Breast epithelium (tissue), 4 donors: ENCODE measurements at regions not wholly inside any gene's neighbourhood (a gene's known extent, or its start where the extent isn't known, plus 50 kb on each side); places are given as distances from the start of the nearest gene placed in this dataset.

ENCODE experiments used
- DNase-seq, 2 donors: peaks; one replicate each; pipeline ENCODE4 v3.0.0-alpha.2; 2019; ENCODE audit warnings: low spot score in 2 of 2
- H3K27ac ChIP-seq, 2 donors: fragments of 200-600 bp; sonication (generic) in 1 of 2; one replicate each; pipeline ENCODE4 v1.5.1; 2016 to 2019; ENCODE audit warnings: mild to moderate bottlenecking in 1 of 2
- H3K27me3 ChIP-seq, 2 donors: fragments of 200-600 bp; sonication (generic) in 1 of 2; one replicate each; pipeline versions ENCODE4 v1.5.1 to v1.6.0; 2017 to 2019; ENCODE audit warnings: control low read depth in 1 of 2, mild to moderate bottlenecking in 1 of 2
- H3K36me3 ChIP-seq: fragments of 200-600 bp; one replicate; pipeline ENCODE4 v1.5.1; 2019
- H3K4me1 ChIP-seq, 2 donors: fragments of 200-600 bp; sonication (generic); one replicate each; pipeline ENCODE4 v1.5.1; 2016 to 2019; ENCODE audit warnings: control low read depth in 1 of 2
- H3K4me3 ChIP-seq, 3 donors: fragments of 200-600 bp; sonication (generic); 1 replicate in 2 of 3; 2 replicates in 1 of 3; pipeline ENCODE4 v1.5.1; 2016 to 2019; ENCODE audit warnings: mild to moderate bottlenecking in 3 of 3, moderate library complexity in 2 of 3
- H3K9me3 ChIP-seq, 2 donors: fragments of 200-600 bp; sonication (generic) in 1 of 2; one replicate each; pipeline ENCODE4 v1.5.1; 2016 to 2019; ENCODE audit warnings: control low read depth in 1 of 2
- CTCF ChIP-seq, 3 donors: fragments of 450-650 bp; IDR thresholded peaks; one replicate each; pipeline ENCODE4 v1.5.1; 2016 to 2017; ENCODE audit warnings: antibody characterized with exemption in 3 of 3, mild to moderate bottlenecking in 3 of 3, moderate library complexity in 3 of 3
- POLR2A ChIP-seq: fragments of 450-650 bp; IDR thresholded peaks from one replicate; pipeline ENCODE4 v1.6.1; 2016; ENCODE audit warnings: antibody characterized with exemption, mild to moderate bottlenecking, moderate library complexity
- POLR2AphosphoS5 ChIP-seq, 3 donors: sonication (generic); formaldehyde crosslinking; IDR thresholded peaks; one replicate each; pipeline ENCODE4 v1.6.1; 2017; ENCODE audit warnings: antibody characterized with exemption in 3 of 3
- intact Hi-C: fragments of 100-400 bp; cut with DNase I; formaldehyde crosslinking; loops from one replicate; pipeline ENCODE4 v1.15.1; 2023; ENCODE audit warnings: low total_unique reads

GRCh38 chr16:55388131-55388862, 64.3 kb downstream of the IRX6 start:
- intact Hi-C loops: no loop called here
- Histone ChIP-seq H3K9me3 (no peaks in the 10 kb centered on the region), H3K27ac (no peak overlapping the region), H3K4me3 (no peak overlapping the region), H3K36me3 (no peaks in the 10 kb centered on the region), H3K27me3 (no peaks in the 10 kb centered on the region), H3K4me1 (no peaks in the 10 kb centered on the region)
- DNase-seq: no peak
- TF ChIP-seq POLR2A: no peak
- no peak for TF ChIP-seq CTCF (IDR thresholded peaks at IDR 0.05)
- no peak for TF ChIP-seq POLR2AphosphoS5 (IDR thresholded peaks at IDR 0.05)

- Histone ChIP-seq H3K9me3 (no peaks in the 10 kb centered on the region), H3K27me3 (no peaks in the 10 kb centered on the region), H3K36me3 (no peaks in the 10 kb centered on the region), H3K4me1 (no peaks in the 10 kb centered on the region), H3K4me3 (no peak overlapping the region), H3K27ac (no peak overlapping the region)
- no peak for TF ChIP-seq POLR2AphosphoS5 (IDR thresholded peaks at IDR 0.05)
- TF ChIP-seq CTCF (IDR thresholded peaks at IDR 0.05): no peak
- no peak for TF ChIP-seq POLR2A
- intact Hi-C loops: loop anchor here (10.0 kb wide), 1 partner anchor 665 kb away; no protein-coding TSS in a partner anchor
- DNase-seq: peak in 1 of 2 donors; percentile 37
These were observed 65.5 kb downstream of the IRX6 start for GRCh38 chr16:55389426-55390073.

- Histone ChIP-seq H3K9me3 (no peaks in the 10 kb centered on the region), H3K27ac (no peak overlapping the region), H3K4me1 (no peaks in the 10 kb centered on the region), H3K4me3 (no peak overlapping the region), H3K27me3 (no peaks in the 10 kb centered on the region), H3K36me3 (no peaks in the 10 kb centered on the region)
- DNase-seq: no peak
- intact Hi-C loops: loop anchor here (10.0 kb wide), 1 partner anchor 664 kb away; no protein-coding TSS in a partner anchor
- no peak for TF ChIP-seq POLR2AphosphoS5 (IDR thresholded peaks at IDR 0.05)
- TF ChIP-seq POLR2A: no peak
- TF ChIP-seq CTCF (IDR thresholded peaks at IDR 0.05): no peak
These were observed 66.7 kb downstream of the IRX6 start for GRCh38 chr16:55390630-55391237.

DNA sequence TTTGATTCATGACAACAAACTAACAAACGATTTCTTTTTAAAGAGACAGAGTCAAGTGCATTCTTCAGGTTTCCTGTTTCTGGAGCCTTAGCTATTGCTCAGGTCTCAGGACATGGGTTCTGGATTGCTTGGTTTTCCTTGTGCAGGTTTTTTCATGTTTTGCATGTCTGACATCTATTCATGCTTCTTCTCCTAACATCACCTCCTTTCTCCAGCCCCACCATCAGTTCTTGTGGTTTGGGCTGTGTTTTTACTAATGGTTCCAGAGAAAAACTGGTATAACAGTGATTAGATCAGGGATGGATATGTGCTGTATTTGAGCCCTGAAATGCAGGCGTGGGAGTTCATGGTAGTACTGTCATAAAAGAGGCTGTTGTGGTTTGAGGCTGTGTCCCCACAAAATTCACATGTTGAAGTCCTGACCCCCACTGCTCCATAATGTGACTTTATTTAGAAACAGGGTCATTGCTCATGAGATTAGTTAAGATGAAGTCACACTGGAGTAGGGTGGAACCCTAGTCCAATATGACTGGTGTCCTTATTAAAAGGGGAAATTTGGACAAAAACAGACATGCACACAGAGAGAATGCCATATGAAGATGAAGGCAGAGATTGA, 67.9 kb downstream of the IRX6 start:
- Histone ChIP-seq H3K4me3 (no peak overlapping the region), H3K9me3 (no peaks in the 10 kb centered on the region), H3K36me3 (no peaks in the 10 kb centered on the region), H3K27me3 (no peaks in the 10 kb centered on the region), H3K27ac (no peak overlapping the region), H3K4me1 (no peaks in the 10 kb centered on the region)
- DNase-seq: no peak
- intact Hi-C loops: loop anchor here (10.0 kb wide), 1 partner anchor 663 kb away; no protein-coding TSS in a partner anchor
- TF ChIP-seq POLR2AphosphoS5 (IDR thresholded peaks at IDR 0.05) (no peak), CTCF (IDR thresholded peaks at IDR 0.05) (no peak), POLR2A (no peak)
